K562 (cell line): ENCODE measurements at regions not wholly inside any gene's neighbourhood (a gene's known extent, or its start where the extent isn't known, plus 50 kb on each side); places are given as distances from the start of the nearest gene placed in this dataset.

Experiments
- ATAC-seq: fragments of 200-7000 bp; cut with Tn5 transposase; 3 replicates; pipeline ENCODE4 v1.9.1; 2020; ENCODE audit warnings: moderate library complexity
- BruUV-seq: library from RNA; stranded (reverse); fragments of 400-500 nt; replicated peaks from 2 replicates; lab custom pipeline; 2021; lab: Mats Ljungman, UMichigan
- CTCF ChIA-PET: fragments of 300-600 bp; formaldehyde crosslinking; extraction: SDS; loops from one replicate; lab custom pipeline; 2021; ENCODE audit warnings: low intra/inter-chr PET ratio; lab: Yijun Ruan, JAX
- POLR2A ChIA-PET: fragments of 300-600, 350-650 bp; sonication (Branson Sonifier 250); formaldehyde crosslinking; extraction: SDS; loops from one replicate; lab custom pipeline; 2021; ENCODE audit warnings: antibody characterized with exemption, inconsistent platforms; lab: Yijun Ruan, JAX
- DNase-seq, 4 experiments: peaks; one replicate each; pipeline versions ENCODE4 v3.0.0 to v3.0.0-alpha.2; 2011 to 2018; ENCODE audit warnings: low spot score in 3 of 4, mixed read lengths in 3 of 4; ENCODE audit errors: extremely low read depth in 1 of 4
- FAIRE-seq: peaks from 2 replicates; lab custom pipeline; 2011; peaks lifted over from hg19 to GRCh38; lab: Jason Lieb, UNC
- H2AFZ ChIP-seq: 2 replicates; pipeline ENCODE4 v1.6.0; 2011; ENCODE audit warnings: low read depth, low read length, control low read depth, inconsistent platforms
- H3K27ac ChIP-seq: fragments of 200-600 bp; 3 replicates; pipeline ENCODE4 v1.8.0; 2011; ENCODE audit warnings: low read depth, mild to moderate bottlenecking, control low read depth, inconsistent platforms, low read length, moderate library complexity, mixed read lengths; ENCODE audit errors: extremely low read depth
- H3K27me3 ChIP-seq, 2 experiments: fragments of 300-600 bp in 1 of 2; 2 replicates in 1 of 2; 3 replicates in 1 of 2; pipeline versions ENCODE4 v1.6.0 to v1.8.0; 2011; ENCODE audit warnings: inconsistent platforms in 2 of 2, low read length in 2 of 2, mild to moderate bottlenecking in 1 of 2, mixed read lengths in 1 of 2, moderate library complexity in 1 of 2; ENCODE audit not compliant: control insufficient read depth in 2 of 2, insufficient read depth in 2 of 2
- H3K36me3 ChIP-seq: fragments of 300-600 bp; 3 replicates; pipeline ENCODE4 v1.8.0; 2011; ENCODE audit warnings: mild to moderate bottlenecking, low read length, inconsistent platforms; ENCODE audit not compliant: control insufficient read depth, insufficient read depth
- H3K4me1 ChIP-seq, 2 experiments: fragments of 200-600 bp in 1 of 2; replicated peaks in 1 of 2; 2 replicates in 1 of 2; 3 replicates in 1 of 2; pipeline versions ENCODE4 v1.5.1 to v1.8.0; 2011; ENCODE audit warnings: inconsistent platforms in 2 of 2, low read length in 2 of 2, mild to moderate bottlenecking in 1 of 2, mixed read lengths in 1 of 2, moderate library complexity in 1 of 2; ENCODE audit not compliant: control insufficient read depth in 2 of 2, insufficient read depth in 2 of 2
- H3K4me2 ChIP-seq: 2 replicates; pipeline ENCODE4 v1.6.1; 2011; ENCODE audit warnings: low read length, control low read depth, inconsistent platforms, mixed read lengths; ENCODE audit not compliant: insufficient read depth
- H3K4me3 ChIP-seq: fragments of 200-600 bp; sonication (generic), shearing (Covaris generic); 2 replicates; pipeline ENCODE4 v1.5.1; 2016; ENCODE audit warnings: control low read depth, inconsistent platforms
- H3K79me2 ChIP-seq: fragments of 200-600 bp; 3 replicates; pipeline ENCODE4 v1.8.0; 2011; ENCODE audit warnings: low read length, inconsistent platforms; ENCODE audit not compliant: control insufficient read depth, insufficient read depth
- H3K9ac ChIP-seq, 2 experiments: 2 replicates each; pipeline versions ENCODE4 v1.6.0 to v1.6.1; 2011; ENCODE audit warnings: low read depth in 2 of 2, low read length in 2 of 2, control low read depth in 1 of 2, inconsistent platforms in 1 of 2, mild to moderate bottlenecking in 1 of 2, mixed read lengths in 1 of 2; ENCODE audit not compliant: insufficient read depth in 1 of 2
- H3K9me1 ChIP-seq: one replicate; pipeline ENCODE4 v1.6.0; 2011; ENCODE audit warnings: inconsistent platforms, mild to moderate bottlenecking, low read length, moderate library complexity; ENCODE audit not compliant: control insufficient read depth, insufficient read depth
- H3K9me3 ChIP-seq: replicated peaks from 2 replicates; pipeline ENCODE4 v1.5.1; 2011; ENCODE audit warnings: low read depth, low read length, inconsistent platforms; ENCODE audit not compliant: control insufficient read depth, insufficient read depth
- H4K20me1 ChIP-seq: replicated peaks from 2 replicates; pipeline ENCODE4 v1.6.1; 2011; ENCODE audit warnings: low read length, inconsistent platforms, mixed read lengths; ENCODE audit not compliant: control insufficient read depth, insufficient read depth
- CBX1 ChIP-seq: sonication (generic); IDR thresholded peaks from 2 replicates; pipeline ENCODE4 v1.6.1; 2016; ENCODE audit warnings: antibody characterized with exemption, low read depth, mild to moderate bottlenecking
- DLX4 ChIP-seq: fragments of 250-450 bp; sonication (Bioruptor Pico); IDR thresholded peaks from 2 replicates; pipeline ENCODE4 v1.6.1; 2021; ENCODE audit warnings: mild to moderate bottlenecking
- HIVEP1 ChIP-seq: fragments of 250-450 bp; sonication (Bioruptor Pico); IDR thresholded peaks from 2 replicates; pipeline ENCODE4 v1.4.0; 2020; ENCODE audit warnings: mild to moderate bottlenecking
- HMGN3 ChIP-seq: IDR thresholded peaks from 2 replicates; pipeline ENCODE4 v1.6.1; 2011; ENCODE audit warnings: borderline replicate concordance, low read depth, mild to moderate bottlenecking, mixed read lengths, low read length; ENCODE audit not compliant: insufficient read length; ENCODE audit errors: extremely low read depth
- JUNB ChIP-seq: fragments of 450-650 bp; formaldehyde crosslinking; conservative IDR thresholded peaks from 2 replicates; pipeline ENCODE4 v1.4.0; 2020; ENCODE audit warnings: mild to moderate bottlenecking
- MLX ChIP-seq, 2 experiments: fragments of 450-650 bp in 1 of 2; sonication (generic) in 1 of 2; formaldehyde crosslinking; conservative IDR thresholded peaks; 2 replicates each; pipeline versions ENCODE4 v1.4.0 to v1.8.1; 2020 to 2022; ENCODE audit warnings: mild to moderate bottlenecking in 1 of 2, missing genetic modification reagents in 1 of 2
- RAD51 ChIP-seq: fragments of 450-650 bp; IDR thresholded peaks from 2 replicates; pipeline ENCODE4 v1.7.1; 2016; ENCODE audit warnings: low read depth, mild to moderate bottlenecking, borderline replicate concordance
- REST ChIP-seq, 2 experiments: fragments of 450-650 bp; formaldehyde crosslinking in 1 of 2; IDR thresholded peaks; 2 replicates each; pipeline versions ENCODE4 v1.4.0 to v1.6.1; 2014 to 2020; ENCODE audit warnings: mild to moderate bottlenecking in 2 of 2, borderline replicate concordance in 1 of 2, low read depth in 1 of 2
- SAFB ChIP-seq: fragments of 200-400 bp; formaldehyde crosslinking; IDR thresholded peaks from 2 replicates; pipeline ENCODE4 v1.6.1; 2017; ENCODE audit warnings: low read depth, low read length, borderline replicate concordance
- SNIP1 ChIP-seq: fragments of 450-650 bp; IDR thresholded peaks from 2 replicates; pipeline ENCODE4 v1.7.1; 2017; ENCODE audit warnings: low read depth, mild to moderate bottlenecking
- SNRNP70 ChIP-seq: fragments of 200-400 bp; formaldehyde crosslinking; optimal IDR thresholded peaks from 2 replicates; pipeline ENCODE3; 2017; ENCODE audit warnings: low read depth, low read length
- STAG1 ChIP-seq: sonication (generic); formaldehyde crosslinking; IDR thresholded peaks from 2 replicates; pipeline ENCODE4 v1.5.0; 2020; ENCODE audit warnings: missing genetic modification reagents, borderline replicate concordance
- ZNF707 ChIP-seq: fragments of 250-450 bp; sonication (Bioruptor Pico); conservative IDR thresholded peaks from 2 replicates; pipeline ENCODE4 v1.8.0; 2022; ENCODE audit warnings: inconsistent platforms, mild to moderate bottlenecking, moderate library complexity
- WGBS: fragments of 100-300 bp; shearing (Covaris generic); methylation state at CpG from one replicate; pipeline ENCODE4 v1.1.6; 2016; ENCODE audit warnings: low coverage, mixed read lengths; ENCODE audit not compliant: insufficient coverage; ENCODE audit errors: missing lambda C conversion rate; 5-methylcytosine and 5-hydroxymethylcytosine counted together
- in situ Hi-C: fragments of 300-500 bp; cut with MboI; formaldehyde crosslinking; loops from 4 replicates; pipeline ENCODE4 v1.15.0; 2018; ENCODE audit warnings: inconsistent platforms, mixed read lengths
- intact Hi-C: fragments of 100-400 bp; cut with micrococcal nuclease; formaldehyde crosslinking; loops from 2 replicates; pipeline ENCODE4 v1.14.2; 2022

- Histone ChIP-seq H3K27me3 (no peaks in the 10 kb centered on the region), H3K9ac (no peak overlapping the region), H3K4me3 (no peak overlapping the region), H4K20me1 (no peaks in the 10 kb centered on the region), H2AFZ (no peak overlapping the region), H3K9me1 (no peaks in the 10 kb centered on the region), H3K4me2 (no peak overlapping the region), H3K9me3 (no peaks in the 10 kb centered on the region; the same call in 1 of the 2 replicates), H3K36me3 (no peaks in the 10 kb centered on the region), H3K27ac (no peak overlapping the region), H3K79me2 (no peaks in the 10 kb centered on the region), H3K4me1 (no peaks in the 10 kb centered on the region)
- ChIA-PET POLR2A (no interaction called here), CTCF (no interaction called here)
- WGBS: 2% methylated on average over 7 of the region's 9 CpGs
- no peak for ATAC-seq
- BruUV-seq: no TSS peak
- in situ Hi-C loops: no loop called here
- FAIRE-seq: no peak
- no peak for DNase-seq
- intact Hi-C loops: no loop called here
- TF ChIP-seq HMGN3 (no peak), STAG1 (CRISPR knock-in tag) (no peak), JUNB (no peak), SNRNP70 (no peak), ZNF707 (CRISPR knock-in tag) (no peak), DLX4 (CRISPR knock-in tag) (no peak), MLX (CRISPR knock-in tag; conservative IDR thresholded peaks at IDR 0.05) (no peak), REST (IDR thresholded peaks at IDR 0.05; ENCODE audit: borderline replicate concordance) (no peak), REST (CRISPR knock-in tag; IDR thresholded peaks at IDR 0.05; ENCODE audit: low read depth) (no peak), SAFB (no peak), HIVEP1 (CRISPR knock-in tag) (no peak), SNIP1 (no peak), RAD51 (no peak), CBX1 (no peak)
Observed at GRCh38 chr9:111178331-111179055, 140.2 kb upstream of the LPAR1 start.
